Stomach (tissue), 8 donors: ENCODE measurements at regions not wholly inside any gene's neighbourhood (a gene's known extent, or its start where the extent isn't known, plus 50 kb on each side); places are given as distances from the start of the nearest gene placed in this dataset.

ENCODE experiments used
- DNase-seq, 2 donors: peaks; one replicate each; pipeline versions ENCODE4 v3.0.0 to v3.0.0-alpha.2; 2013 to 2019
- H3K27ac ChIP-seq, 5 donors: fragments of 200-600 bp in 4 of 5; sonication (generic) in 4 of 5; one replicate each; pipeline ENCODE4 v1.5.1; 2013 to 2019; ENCODE audit warnings: mild to moderate bottlenecking in 1 of 5, moderate library complexity in 1 of 5
- H3K27me3 ChIP-seq, 3 donors: fragments of 200-600 bp; sonication (generic); one replicate each; pipeline ENCODE4 v1.5.1; 2017 to 2019; ENCODE audit warnings: mixed run types in 1 of 3
- H3K36me3 ChIP-seq, 4 donors: fragments of 200-600 bp; sonication (generic); 1 replicate in 3 of 4; 2 replicates in 1 of 4; pipeline ENCODE4 v1.5.1; 2016 to 2019
- H3K4me1 ChIP-seq, 4 donors: fragments of 200-600 bp; sonication (generic); one replicate each; pipeline ENCODE4 v1.5.1; 2016 to 2019
- H3K4me3 ChIP-seq, 4 donors: fragments of 200-600 bp; sonication (generic) in 3 of 4; one replicate each; pipeline ENCODE4 v1.5.1; 2016 to 2019; ENCODE audit warnings: mild to moderate bottlenecking in 1 of 4
- H3K9me3 ChIP-seq, 4 donors: fragments of 200-600 bp; sonication (generic); one replicate each; pipeline ENCODE4 v1.5.1; 2016 to 2019
- EP300 ChIP-seq: sonication (generic); formaldehyde crosslinking; IDR thresholded peaks from one replicate; pipeline ENCODE4 v1.6.1; 2017; ENCODE audit warnings: antibody characterized with exemption
- POLR2A ChIP-seq, 4 donors: fragments of 450-650 bp; IDR thresholded peaks; one replicate each; pipeline ENCODE4 v1.6.1; 2016; ENCODE audit warnings: antibody characterized with exemption in 4 of 4, control low read depth in 2 of 4, mild to moderate bottlenecking in 1 of 4, moderate library complexity in 1 of 4
- POLR2AphosphoS5 ChIP-seq, 3 donors: sonication (generic); formaldehyde crosslinking; IDR thresholded peaks; one replicate each; pipeline ENCODE4 v1.6.1; 2016; ENCODE audit warnings: antibody characterized with exemption in 3 of 3
- WGBS, 5 donors: extraction: QIAGEN DNeasy Blood & Tissue Kit in 3 of 5; methylation state at CpG; one replicate each; pipeline versions ENCODE4 v1.1.5 to v1.1.7; 2013 to 2018; 5-methylcytosine and 5-hydroxymethylcytosine counted together
- intact Hi-C: fragments of 100-400 bp; cut with DNase I; formaldehyde crosslinking; loops from one replicate; pipeline ENCODE4 v1.15.1; 2023; ENCODE audit warnings: low total_unique reads
- TF ChIP-seq, protein P1 (sequence below), 7 experiments: fragments of 450-650 bp in 4 of 7; fragments of 200-600 bp in 3 of 7; sonication (generic) in 3 of 7; IDR thresholded peaks; one replicate each; pipeline ENCODE4 v1.5.1; 2016 to 2019; ENCODE audit warnings: antibody characterized with exemption in 7 of 7, control low read depth in 2 of 7, mild to moderate bottlenecking in 1 of 7
- donor health status: healthy with polysubstance abuse.
- donor health status: Bipolar disorder and iron deficiency.
- donor health status: healthy.

DNA sequence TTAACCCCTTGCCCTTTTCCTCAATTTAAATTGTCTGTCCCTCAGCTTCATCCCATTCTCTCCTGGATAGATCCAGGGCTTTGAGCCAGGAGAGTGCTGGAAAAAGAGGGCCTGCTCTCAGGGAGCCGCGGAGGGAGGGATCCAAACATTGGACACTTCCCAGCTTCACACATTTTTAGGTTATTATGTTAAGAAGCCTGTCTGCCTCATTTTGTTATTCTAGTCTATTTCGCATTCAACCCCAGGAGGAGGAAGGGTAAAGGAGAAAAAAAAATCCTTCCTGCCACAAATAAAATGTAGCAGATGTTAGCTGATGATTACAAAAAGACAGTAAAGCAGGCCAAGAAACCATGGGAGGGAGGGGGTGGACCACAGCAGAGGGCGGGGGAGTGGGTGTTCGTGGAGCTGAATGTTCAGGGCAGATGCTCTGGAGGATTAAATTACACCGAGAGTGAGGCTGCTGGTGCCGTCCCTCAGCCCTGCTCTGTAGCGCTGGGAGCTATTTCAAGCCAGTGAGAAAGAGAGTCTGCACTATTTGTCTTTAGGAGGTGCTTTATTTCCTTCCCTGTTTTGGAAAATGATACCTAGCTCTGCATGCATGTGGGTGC is 60.6 kb upstream of the ZFR start:
- peaks cover 6 to 32% (median 19%) of the 10 kb centered on the region in 4 donors for H3K4me1 ChIP-seq
- H3K27ac ChIP-seq = peak overlapping the region in 4 of 5 donors; percentile 37 to 75 (median 64)
- no peaks in the 10 kb centered on the region for H3K36me3 ChIP-seq
- H3K9me3 ChIP-seq = no peaks in the 10 kb centered on the region
- 15 to 35% (median 27%) methylated on average over 8 of the region's 8 CpGs for whole genome bisulfite sequencing, 5 donors
- intact Hi-C loops = no loop called here
- peak in 1 of 2 donors; percentile 92 for DNase-seq
- TF ChIP-seq, protein P1, sequence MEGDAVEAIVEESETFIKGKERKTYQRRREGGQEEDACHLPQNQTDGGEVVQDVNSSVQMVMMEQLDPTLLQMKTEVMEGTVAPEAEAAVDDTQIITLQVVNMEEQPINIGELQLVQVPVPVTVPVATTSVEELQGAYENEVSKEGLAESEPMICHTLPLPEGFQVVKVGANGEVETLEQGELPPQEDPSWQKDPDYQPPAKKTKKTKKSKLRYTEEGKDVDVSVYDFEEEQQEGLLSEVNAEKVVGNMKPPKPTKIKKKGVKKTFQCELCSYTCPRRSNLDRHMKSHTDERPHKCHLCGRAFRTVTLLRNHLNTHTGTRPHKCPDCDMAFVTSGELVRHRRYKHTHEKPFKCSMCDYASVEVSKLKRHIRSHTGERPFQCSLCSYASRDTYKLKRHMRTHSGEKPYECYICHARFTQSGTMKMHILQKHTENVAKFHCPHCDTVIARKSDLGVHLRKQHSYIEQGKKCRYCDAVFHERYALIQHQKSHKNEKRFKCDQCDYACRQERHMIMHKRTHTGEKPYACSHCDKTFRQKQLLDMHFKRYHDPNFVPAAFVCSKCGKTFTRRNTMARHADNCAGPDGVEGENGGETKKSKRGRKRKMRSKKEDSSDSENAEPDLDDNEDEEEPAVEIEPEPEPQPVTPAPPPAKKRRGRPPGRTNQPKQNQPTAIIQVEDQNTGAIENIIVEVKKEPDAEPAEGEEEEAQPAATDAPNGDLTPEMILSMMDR (IDR thresholded peaks at IDR 0.05) = no peak
- TF ChIP-seq POLR2AphosphoS5 (IDR thresholded peaks at IDR 0.05) (peak in 2 of 3 donors; percentile 3 to 4), POLR2A (IDR thresholded peaks at IDR 0.05) (no peak)
- H3K4me3 ChIP-seq = no peak overlapping the region
- H3K27me3 ChIP-seq = peaks cover 0 to 17% (median 0%) of the 10 kb centered on the region in 3 donors

DNA sequence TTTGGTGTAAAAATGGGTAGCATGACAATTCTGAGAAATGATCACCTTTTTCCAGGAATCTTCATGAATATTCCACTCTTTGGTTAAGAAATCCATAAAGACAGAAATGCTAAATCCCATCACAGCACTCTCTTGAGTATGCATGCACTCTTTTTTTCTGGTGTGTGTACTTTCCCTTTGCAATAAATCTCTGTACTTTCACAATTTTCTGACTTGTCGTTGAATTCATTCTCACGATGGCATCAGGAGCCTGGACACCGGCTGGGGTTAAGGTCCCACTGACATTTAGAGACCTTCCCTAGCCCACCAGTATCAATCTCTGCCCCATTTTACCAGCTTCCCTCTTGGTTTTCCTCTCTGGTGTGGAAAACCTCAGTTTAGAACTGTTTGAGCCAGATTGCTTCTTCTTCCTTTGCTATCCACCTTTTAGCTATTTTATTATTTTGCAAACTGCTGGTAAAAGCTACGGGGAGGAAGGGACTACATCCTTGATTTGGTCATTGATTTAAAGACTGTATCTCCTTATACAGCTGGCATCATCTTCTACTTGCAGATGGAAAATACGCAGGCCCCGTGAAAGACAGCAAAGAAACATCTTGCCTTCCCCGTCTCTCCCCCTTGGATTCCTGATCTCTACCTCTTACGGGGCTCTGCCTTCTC is 59.9 kb upstream of the ZFR start:
- TF ChIP-seq, protein P1 (IDR thresholded peaks at IDR 0.05) = no peak
- TF ChIP-seq EP300 = no peak
- TF ChIP-seq POLR2AphosphoS5 (IDR thresholded peaks at IDR 0.05) = no peak
- no peak for TF ChIP-seq POLR2A (IDR thresholded peaks at IDR 0.05)
- intact Hi-C loops = no loop called here
- Histone ChIP-seq H3K27me3 (peaks cover 0 to 19% (median 0%) of the 10 kb centered on the region in 3 donors), H3K27ac (peak overlapping the region in 3 of 5 donors; percentile 61 to 75 (median 67)), H3K4me3 (no peak overlapping the region), H3K9me3 (no peaks in the 10 kb centered on the region), H3K36me3 (no peaks in the 10 kb centered on the region), H3K4me1 (peaks cover 6 to 32% (median 19%) of the 10 kb centered on the region in 4 donors)
- WGBS, 5 donors = 35 to 62% (median 47%) methylated on average over 8 of the region's 8 CpGs
- no peak for DNase-seq

DNA sequence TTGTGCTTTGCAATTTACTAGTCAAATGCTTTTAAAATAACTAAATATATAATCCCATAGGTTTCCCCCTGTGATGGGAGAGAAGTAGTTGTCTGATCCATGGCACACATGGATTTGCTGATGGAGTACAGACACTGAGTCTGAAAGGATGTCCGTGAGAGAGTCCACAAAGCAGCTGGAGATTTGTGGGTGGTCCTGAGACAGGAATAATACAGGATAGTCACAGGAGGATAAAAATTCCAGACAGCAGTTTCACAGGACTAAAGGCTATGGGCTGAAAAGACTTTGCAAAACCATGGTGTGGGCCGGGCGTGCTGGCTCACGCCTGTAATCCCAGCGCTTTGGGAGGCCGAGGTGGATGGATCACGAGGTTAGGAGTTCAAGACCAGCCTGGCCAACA is 58.7 kb upstream of the ZFR start:
- peaks cover 0 to 19% (median 0%) of the 10 kb centered on the region in 3 donors for H3K27me3 ChIP-seq
- no peaks in the 10 kb centered on the region for H3K36me3 ChIP-seq
- intact Hi-C loops = no loop called here
- H3K27ac ChIP-seq = no peak overlapping the region
- peak in 1 of 2 donors; percentile 46 for DNase-seq
- peaks cover 6 to 32% (median 19%) of the 10 kb centered on the region in 4 donors for H3K4me1 ChIP-seq
- no peaks in the 10 kb centered on the region for H3K9me3 ChIP-seq
- H3K4me3 ChIP-seq = no peak overlapping the region
- TF ChIP-seq EP300 (no peak), POLR2AphosphoS5 (IDR thresholded peaks at IDR 0.05) (no peak), POLR2A (IDR thresholded peaks at IDR 0.05) (no peak)
- TF ChIP-seq, protein P1 (IDR thresholded peaks at IDR 0.05) = no peak
- WGBS, 5 donors = 72 to 93% (median 80%) methylated on average over 7 of the region's 7 CpGs

DNA sequence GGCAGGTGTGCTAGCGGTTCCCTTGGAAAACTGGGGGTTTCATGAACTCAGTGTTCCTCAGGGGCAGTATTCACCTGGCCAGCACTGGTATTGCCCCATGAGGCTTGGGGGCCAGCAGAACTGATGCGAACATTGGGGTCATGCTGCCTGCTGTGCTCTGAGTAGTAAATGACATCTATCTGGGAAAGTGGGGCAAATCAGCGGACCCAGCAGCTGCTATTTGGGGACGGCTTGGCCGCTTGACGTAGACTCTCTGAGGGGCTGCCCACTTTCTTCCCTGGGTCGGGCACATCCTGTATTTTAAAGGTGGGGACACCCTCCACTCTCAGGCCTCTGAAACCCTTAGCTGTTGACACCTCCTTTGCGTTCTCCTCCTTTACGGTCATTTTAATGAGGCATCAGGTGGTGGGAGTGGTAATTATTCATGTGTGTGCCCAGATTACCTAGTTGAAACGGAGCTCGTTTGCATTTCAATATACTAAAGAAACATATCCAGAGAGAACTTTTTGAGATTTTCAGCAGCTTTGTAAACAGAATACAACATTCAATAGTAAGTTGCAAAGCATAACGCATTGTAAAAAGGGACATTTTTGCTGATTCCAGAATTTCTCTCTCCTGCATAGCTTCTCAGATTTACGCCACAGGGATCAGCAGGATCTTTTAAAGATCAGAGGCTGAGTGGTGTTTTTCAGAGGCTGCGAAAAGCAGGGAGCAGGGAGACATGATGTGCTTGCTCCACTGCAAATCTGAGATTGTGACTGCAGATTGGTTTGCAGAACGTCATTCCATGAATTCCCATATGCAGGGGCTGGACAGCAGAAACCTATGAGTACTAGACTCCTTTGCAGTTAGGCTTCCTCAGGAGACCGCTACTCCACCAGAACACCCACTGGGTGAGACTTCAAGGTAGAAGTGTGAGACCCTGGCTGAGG is 56.8 kb upstream of the ZFR start:
- no peak for TF ChIP-seq POLR2AphosphoS5 (IDR thresholded peaks at IDR 0.05)
- TF ChIP-seq EP300 = no peak
- TF ChIP-seq POLR2A (IDR thresholded peaks at IDR 0.05) = no peak
- TF ChIP-seq, protein P1 (IDR thresholded peaks at IDR 0.05) = no peak
- H3K4me3 ChIP-seq = no peak overlapping the region
- intact Hi-C loops = no loop called here
- peaks cover 6 to 24% (median 15%) of the 10 kb centered on the region in 4 donors for H3K4me1 ChIP-seq
- H3K27ac ChIP-seq = no peak overlapping the region
- WGBS, 5 donors = 57 to 76% (median 65%) methylated on average over 16 of the region's 16 CpGs
- H3K9me3 ChIP-seq = no peaks in the 10 kb centered on the region
- H3K36me3 ChIP-seq = no peaks in the 10 kb centered on the region
- H3K27me3 ChIP-seq = peaks cover 0 to 19% (median 0%) of the 10 kb centered on the region in 3 donors
- no peak for DNase-seq
